Calu3 (cell line): ENCODE measurements at regions not wholly inside any gene's neighbourhood (a gene's known extent, or its start where the extent isn't known, plus 50 kb on each side); places are given as distances from the start of the nearest gene placed in this dataset.

Experiments
- BruUV-seq: library from RNA; stranded (reverse); fragments of 400-500 nt; replicated peaks from 2 replicates; lab custom pipeline; 2021; lab: Mats Ljungman, UMichigan
- CTCF ChIA-PET: fragments of 300-600 bp; sonication (Branson Sonifier 250); formaldehyde crosslinking; loops from one replicate; lab custom pipeline; 2022; ENCODE audit warnings: antibody characterized with exemption; lab: Charles Lee
- DNase-seq: peaks from one replicate; pipeline ENCODE4 v3.0.0; 2022
- H3K27ac Mint-ChIP-seq: one replicate; pipeline ENCODE4 v1.8.0; 2022; ENCODE audit warnings: mixed read lengths; ENCODE audit not compliant: unreplicated experiment
- H3K27me3 Mint-ChIP-seq: one replicate; pipeline ENCODE4 v1.8.0; 2022; ENCODE audit warnings: mixed read lengths; ENCODE audit not compliant: unreplicated experiment
- H3K36me3 Mint-ChIP-seq: one replicate; pipeline ENCODE4 v1.8.0; 2022; ENCODE audit warnings: mild to moderate bottlenecking, moderate library complexity, mixed read lengths; ENCODE audit not compliant: insufficient read depth, unreplicated experiment
- H3K4me1 Mint-ChIP-seq: one replicate; pipeline ENCODE4 v1.8.0; 2022; ENCODE audit warnings: mild to moderate bottlenecking, low read depth, mixed read lengths; ENCODE audit not compliant: unreplicated experiment
- H3K4me3 Mint-ChIP-seq: one replicate; pipeline ENCODE4 v1.8.0; 2022; ENCODE audit warnings: mild to moderate bottlenecking, low read depth, moderate library complexity, mixed read lengths; ENCODE audit not compliant: unreplicated experiment
- H3K9me3 Mint-ChIP-seq: one replicate; pipeline ENCODE4 v1.8.0; 2022; ENCODE audit warnings: low read depth, mixed read lengths; ENCODE audit not compliant: unreplicated experiment
- CTCF ChIP-seq: fragments of 200-600 bp; IDR thresholded peaks from one replicate; pipeline ENCODE4 v1.8.0; 2022; ENCODE audit warnings: antibody characterized with exemption; ENCODE audit not compliant: unreplicated experiment
- intact Hi-C: fragments of 100-400 bp; cut with micrococcal nuclease; formaldehyde crosslinking; loops from one replicate; pipeline ENCODE4 v1.10.0; 2022; ENCODE audit not compliant: unreplicated experiment

GRCh38 chr9:75210215-75210614, 121.9 kb downstream of the OSTF1 start:
- Mint-ChIP-seq H3K4me3 (no peak overlapping the region), H3K36me3 (no peaks in the 10 kb centered on the region), H3K4me1 (no peaks in the 10 kb centered on the region), H3K9me3 (no peaks in the 10 kb centered on the region), H3K27me3 (no peaks in the 10 kb centered on the region), H3K27ac (no peak overlapping the region)
- BruUV-seq = no TSS peak
- CTCF ChIA-PET = no interaction called here
- intact Hi-C loops = no loop called here
- DNase-seq = no peak
- no peak for TF ChIP-seq CTCF

GRCh38 chr9:75213765-75214164, 125.5 kb downstream of the OSTF1 start:
- TF ChIP-seq CTCF = no peak
- DNase-seq = no peak
- CTCF ChIA-PET = no interaction called here
- Mint-ChIP-seq H3K36me3 (no peaks in the 10 kb centered on the region), H3K9me3 (no peaks in the 10 kb centered on the region), H3K27ac (no peak overlapping the region), H3K4me3 (no peak overlapping the region), H3K27me3 (no peaks in the 10 kb centered on the region), H3K4me1 (no peaks in the 10 kb centered on the region)
- BruUV-seq = no TSS peak
- intact Hi-C loops = no loop called here

- no TSS peak for BruUV-seq
- DNase-seq = no peak
- peaks cover 20% of the 10 kb centered on the region for H3K4me1 Mint-ChIP-seq
- no peak overlapping the region for H3K27ac Mint-ChIP-seq
- intact Hi-C loops = no loop called here
- TF ChIP-seq CTCF = no peak
- H3K27me3 Mint-ChIP-seq = no peaks in the 10 kb centered on the region
- H3K36me3 Mint-ChIP-seq = peaks cover 5% of the 10 kb centered on the region
- CTCF ChIA-PET = no interaction called here
- peaks cover 10% of the 10 kb centered on the region for H3K9me3 Mint-ChIP-seq
- no peak overlapping the region for H3K4me3 Mint-ChIP-seq
Observed at GRCh38 chr9:75226403-75227139, 138.3 kb downstream of the OSTF1 start.

- intact Hi-C loops = no loop called here
- H3K4me1 Mint-ChIP-seq = peaks cover 27% of the 10 kb centered on the region
- no TSS peak for BruUV-seq
- DNase-seq = no peak
- H3K4me3 Mint-ChIP-seq = no peak overlapping the region
- H3K27ac Mint-ChIP-seq = no peak overlapping the region
- H3K27me3 Mint-ChIP-seq = no peaks in the 10 kb centered on the region
- no peak for TF ChIP-seq CTCF
- CTCF ChIA-PET = interaction anchor here (0.6 kb wide), 1 partner anchor 57 kb away, joined by 7 read pairs; no protein-coding TSS in a partner anchor
- peaks cover 5% of the 10 kb centered on the region for H3K36me3 Mint-ChIP-seq
- H3K9me3 Mint-ChIP-seq = peaks cover 6% of the 10 kb centered on the region
Observed at GRCh38 chr9:75228893-75229292, 140.6 kb downstream of the OSTF1 start.
